Neuronal stem cell (in vitro differentiated cells): ENCODE measurements at regions not wholly inside any gene's neighbourhood (a gene's known extent, or its start where the extent isn't known, plus 50 kb on each side); places are given as distances from the start of the nearest gene placed in this dataset.

ENCODE experiments used
- DNase-seq: peaks from one replicate; pipeline ENCODE4 v3.0.0-alpha.2; 2013; ENCODE audit warnings: low spot score
- H2AFZ ChIP-seq: one replicate; pipeline ENCODE4 v1.6.1; 2013; ENCODE audit warnings: mild to moderate bottlenecking, low read length, inconsistent platforms
- H2AK5ac ChIP-seq: 2 replicates; pipeline ENCODE4 v1.6.1; 2013; ENCODE audit warnings: low read depth, mild to moderate bottlenecking, inconsistent platforms, low read length, moderate library complexity, mixed read lengths
- H2BK120ac ChIP-seq: 2 replicates; pipeline ENCODE4 v1.6.1; 2013; ENCODE audit warnings: low read depth, mild to moderate bottlenecking, inconsistent platforms, low read length, moderate library complexity, mixed read lengths
- H2BK12ac ChIP-seq: one replicate; pipeline ENCODE4 v1.6.1; 2013; ENCODE audit warnings: low read length, inconsistent platforms
- H2BK15ac ChIP-seq: 2 replicates; pipeline ENCODE4 v1.6.1; 2013; ENCODE audit warnings: mild to moderate bottlenecking, low read length, inconsistent platforms, mixed read lengths
- H2BK5ac ChIP-seq: one replicate; pipeline ENCODE4 v1.6.1; 2013; ENCODE audit warnings: inconsistent platforms, mild to moderate bottlenecking, low read length, moderate library complexity
- H3K14ac ChIP-seq: one replicate; pipeline ENCODE4 v1.6.1; 2013; ENCODE audit warnings: low read length, inconsistent platforms
- H3K18ac ChIP-seq: 2 replicates; pipeline ENCODE4 v1.6.1; 2013; ENCODE audit warnings: low read length, inconsistent platforms
- H3K23ac ChIP-seq: 2 replicates; pipeline ENCODE4 v1.6.1; 2013; ENCODE audit warnings: low read depth, mild to moderate bottlenecking, mixed read lengths, low read length, inconsistent platforms; ENCODE audit not compliant: poor library complexity
- H3K27ac ChIP-seq: replicated peaks from 3 replicates; pipeline ENCODE4 v1.5.1; 2013; ENCODE audit warnings: low read length, inconsistent platforms
- H3K27me3 ChIP-seq, 3 experiments: 2 replicates each; pipeline ENCODE4 v1.6.1; 2013; ENCODE audit warnings: low read length in 3 of 3, mild to moderate bottlenecking in 2 of 3, inconsistent platforms in 1 of 3, low read depth in 1 of 3, mixed read lengths in 1 of 3, moderate library complexity in 1 of 3; ENCODE audit not compliant: control insufficient read depth in 3 of 3, insufficient read depth in 3 of 3
- H3K36me3 ChIP-seq, 2 donors: replicated peaks in 1 of 2; 2 replicates each; pipeline ENCODE4 v1.6.1; 2013; ENCODE audit warnings: low read length in 2 of 2; ENCODE audit not compliant: control insufficient read depth in 2 of 2, insufficient read depth in 2 of 2
- H3K4ac ChIP-seq: 2 replicates; pipeline ENCODE4 v1.6.1; 2013; ENCODE audit warnings: inconsistent platforms, mild to moderate bottlenecking, low read length, moderate library complexity
- H3K4me1 ChIP-seq, 2 donors: 1 replicate in 1 of 2; 2 replicates in 1 of 2; pipeline ENCODE4 v1.6.1; 2013; ENCODE audit warnings: low read length in 2 of 2, low read depth in 1 of 2; ENCODE audit not compliant: control insufficient read depth in 2 of 2, insufficient read depth in 1 of 2
- H3K4me2 ChIP-seq: one replicate; pipeline ENCODE4 v1.6.1; 2013; ENCODE audit warnings: mild to moderate bottlenecking, low read length, inconsistent platforms; ENCODE audit not compliant: insufficient read depth, poor library complexity, severe bottlenecking
- H3K4me3 ChIP-seq, 2 donors: 2 replicates each; pipeline ENCODE4 v1.5.1; 2013; ENCODE audit warnings: low read length in 2 of 2, mild to moderate bottlenecking in 2 of 2, inconsistent platforms in 1 of 2, moderate library complexity in 1 of 2
- H3K79me1 ChIP-seq: one replicate; pipeline ENCODE4 v1.6.1; 2013; ENCODE audit warnings: low read depth, mild to moderate bottlenecking, inconsistent platforms, low read length, moderate library complexity
- H3K9ac ChIP-seq: one replicate; pipeline ENCODE4 v1.6.1; 2013; ENCODE audit warnings: mild to moderate bottlenecking, low read depth, low read length, inconsistent platforms; ENCODE audit not compliant: poor library complexity
- H3K9me3 ChIP-seq, 2 donors: replicated peaks in 1 of 2; 2 replicates each; pipeline versions ENCODE3 to v1.6.1; 2013; ENCODE audit warnings: low read length in 2 of 2, mild to moderate bottlenecking in 2 of 2, inconsistent platforms in 1 of 2, low read depth in 1 of 2, mixed read lengths in 1 of 2, moderate library complexity in 1 of 2; ENCODE audit not compliant: control insufficient read depth in 2 of 2, insufficient read depth in 1 of 2
- H4K8ac ChIP-seq: one replicate; pipeline ENCODE4 v1.6.1; 2013; ENCODE audit warnings: low read depth, mild to moderate bottlenecking, inconsistent platforms, low read length, moderate library complexity
- H4K91ac ChIP-seq: one replicate; pipeline ENCODE4 v1.6.1; 2013; ENCODE audit warnings: low read length, low read depth, mild to moderate bottlenecking, inconsistent platforms; ENCODE audit not compliant: poor library complexity
- WGBS, 2 donors: extraction: QIAGEN DNeasy Blood & Tissue Kit; methylation state at CpG; one replicate each; pipeline ENCODE4 v1.1.7; 2013; ENCODE audit warnings: missing lambda C conversion rate in 2 of 2, mixed read lengths in 1 of 2; ENCODE audit not compliant: insufficient read length in 2 of 2, insufficient replicate concordance in 1 of 2; ENCODE audit errors: extremely low coverage in 2 of 2; 5-methylcytosine and 5-hydroxymethylcytosine counted together

DNA sequence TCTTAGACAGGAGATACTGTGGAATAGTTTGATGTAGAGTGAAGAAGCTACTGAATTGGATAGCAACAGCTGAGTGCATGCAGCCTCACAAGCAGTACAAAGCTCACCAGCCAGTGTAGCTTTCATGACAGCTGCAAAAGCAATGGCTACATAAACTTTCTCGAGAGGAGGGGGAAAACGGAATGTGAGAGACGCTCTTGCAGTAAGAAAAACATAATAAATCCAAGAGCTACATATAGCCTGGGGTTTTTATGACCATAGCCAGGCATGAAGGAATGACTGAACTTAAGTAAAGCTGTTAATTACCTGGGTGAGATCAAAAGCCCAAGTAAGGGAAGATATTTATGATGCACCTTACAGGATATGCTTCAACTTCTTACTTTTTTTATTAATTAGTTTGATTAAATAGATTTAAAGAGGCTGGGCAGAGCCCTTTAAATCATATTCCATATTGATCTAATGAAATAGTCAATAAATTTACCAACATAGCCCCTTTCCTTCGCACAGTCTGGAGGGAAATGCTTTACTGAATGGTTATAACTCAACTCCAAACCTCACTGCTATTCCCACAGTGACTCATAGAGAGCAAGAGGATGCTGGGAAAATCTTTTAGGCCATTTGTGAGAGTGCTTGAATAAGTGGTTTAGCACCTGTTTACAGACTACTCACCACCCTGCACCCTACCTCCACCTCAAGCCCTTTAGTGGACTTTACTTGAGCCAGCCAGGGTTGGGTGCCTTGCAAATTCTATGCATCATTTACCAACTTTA is 407.2 kb upstream of the CLINT1 start:
- H2BK12ac ChIP-seq = no peak overlapping the region
- H2AFZ ChIP-seq = no peak overlapping the region
- H4K91ac ChIP-seq = no peak overlapping the region
- no peak overlapping the region for H3K18ac ChIP-seq
- no peak overlapping the region for H2AK5ac ChIP-seq
- no peaks in the 10 kb centered on the region for H3K27me3 ChIP-seq
- peaks cover 0 to 2% of the 10 kb centered on the region in 2 donors for H3K4me1 ChIP-seq
- H3K14ac ChIP-seq = no peak overlapping the region
- H3K4me3 ChIP-seq = no peak overlapping the region
- no peak overlapping the region for H2BK15ac ChIP-seq
- no peak overlapping the region for H3K4me2 ChIP-seq
- H2BK120ac ChIP-seq = no peak overlapping the region
- H3K9ac ChIP-seq = no peak overlapping the region
- H2BK5ac ChIP-seq = no peak overlapping the region
- H3K36me3 ChIP-seq = no peaks in the 10 kb centered on the region
- WGBS, 2 donors = no CpG with 5 or more reads among the region's 4 CpGs
- H3K9me3 ChIP-seq = no peaks in the 10 kb centered on the region
- H3K79me1 ChIP-seq = no peaks in the 10 kb centered on the region
- DNase-seq = no peak
- H3K4ac ChIP-seq = no peak overlapping the region
- no peak overlapping the region for H3K27ac ChIP-seq
- no peak overlapping the region for H3K23ac ChIP-seq
- H4K8ac ChIP-seq = no peak overlapping the region

DNA sequence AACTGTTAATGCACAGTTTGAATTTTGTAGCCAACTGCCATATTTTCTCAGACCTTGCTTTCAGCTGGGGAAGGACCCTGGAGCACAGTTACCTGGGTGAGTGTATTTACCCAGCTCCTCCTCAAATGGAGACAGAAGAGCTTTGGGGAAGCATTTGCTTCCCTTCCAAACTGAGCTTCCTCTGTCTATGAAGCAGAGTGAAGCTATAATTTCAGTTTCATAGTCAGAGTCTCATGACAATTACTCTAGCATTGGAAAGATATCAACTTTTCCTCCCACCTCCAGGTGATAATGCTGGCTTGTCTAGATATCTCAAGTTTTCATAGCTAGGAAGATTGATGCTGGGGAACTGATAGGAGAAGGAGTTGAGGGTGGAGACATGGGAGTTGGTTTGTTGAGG is 406.4 kb upstream of the CLINT1 start:
- Histone ChIP-seq H2BK15ac (no peak overlapping the region), H3K18ac (no peak overlapping the region), H3K27ac (no peak overlapping the region), H3K9me3 (no peaks in the 10 kb centered on the region), H2BK12ac (no peak overlapping the region), H3K9ac (no peak overlapping the region), H3K14ac (no peak overlapping the region), H3K79me1 (no peaks in the 10 kb centered on the region), H4K91ac (no peak overlapping the region), H2BK5ac (no peak overlapping the region), H4K8ac (no peak overlapping the region), H2AK5ac (no peak overlapping the region), H3K4me2 (no peak overlapping the region), H3K4me1 (no peaks in the 10 kb centered on the region), H3K36me3 (no peaks in the 10 kb centered on the region), H2BK120ac (no peak overlapping the region), H3K4ac (no peak overlapping the region), H2AFZ (no peak overlapping the region), H3K23ac (no peak overlapping the region), H3K4me3 (no peak overlapping the region), H3K27me3 (no peaks in the 10 kb centered on the region)
- no peak for DNase-seq

- Histone ChIP-seq H4K8ac (no peak overlapping the region), H3K18ac (no peak overlapping the region), H3K9ac (no peak overlapping the region), H3K4ac (no peak overlapping the region), H3K4me2 (no peak overlapping the region), H2BK5ac (no peak overlapping the region), H3K23ac (no peak overlapping the region), H3K36me3 (no peaks in the 10 kb centered on the region), H2BK15ac (no peak overlapping the region), H3K4me3 (no peak overlapping the region), H3K4me1 (no peaks in the 10 kb centered on the region), H3K27ac (no peak overlapping the region), H3K79me1 (no peaks in the 10 kb centered on the region), H3K27me3 (no peaks in the 10 kb centered on the region), H2BK12ac (no peak overlapping the region), H2BK120ac (no peak overlapping the region), H3K9me3 (no peaks in the 10 kb centered on the region), H3K14ac (no peak overlapping the region), H2AFZ (no peak overlapping the region), H2AK5ac (no peak overlapping the region), H4K91ac (no peak overlapping the region)
- no CpG with 5 or more reads among the region's 2 CpGs for WGBS, 2 donors
- no peak for DNase-seq
Measured at GRCh38 chr5:158264264-158264663, 405.3 kb upstream of the CLINT1 start.

DNA sequence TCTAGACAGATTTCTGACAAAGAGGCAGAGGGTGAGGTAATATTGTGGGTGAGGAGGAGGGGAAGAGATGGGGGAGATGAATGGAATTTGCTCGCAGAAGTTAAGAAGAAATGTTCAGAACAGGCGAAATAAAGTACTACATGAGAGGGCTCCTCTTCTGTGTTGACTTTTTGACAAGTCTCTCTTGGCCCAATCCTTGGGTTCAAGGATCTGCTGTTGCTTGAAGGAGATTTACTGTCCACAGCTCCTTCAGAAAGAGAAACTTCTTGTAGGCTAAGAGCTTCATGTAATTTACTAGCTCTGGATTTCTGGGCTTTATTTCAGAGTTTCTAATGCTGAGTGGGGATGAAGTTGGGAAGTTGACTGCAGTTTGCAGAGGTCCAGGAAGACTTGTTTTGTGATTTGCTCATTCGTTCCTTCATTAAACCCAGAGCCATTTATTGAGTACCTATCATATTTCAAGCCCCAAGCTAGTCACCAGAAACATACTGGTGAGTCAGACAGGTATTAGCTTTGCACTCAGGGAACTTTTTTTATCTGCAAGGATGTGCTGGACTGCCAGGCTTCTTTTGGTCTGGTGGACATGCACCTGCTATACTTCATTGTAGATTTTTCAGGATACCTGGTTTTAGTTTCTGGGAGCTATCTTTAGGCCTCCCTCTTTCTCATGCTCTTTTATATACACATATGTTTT is 402.9 kb upstream of the CLINT1 start:
- Histone ChIP-seq H4K91ac (no peak overlapping the region), H3K18ac (no peak overlapping the region), H2BK120ac (no peak overlapping the region), H2BK15ac (no peak overlapping the region), H4K8ac (no peak overlapping the region), H3K4me2 (no peak overlapping the region), H3K14ac (no peak overlapping the region), H2BK12ac (no peak overlapping the region), H3K36me3 (no peaks in the 10 kb centered on the region), H2BK5ac (no peak overlapping the region), H3K9me3 (no peaks in the 10 kb centered on the region), H3K4me3 (no peak overlapping the region), H2AK5ac (no peak overlapping the region), H3K23ac (no peak overlapping the region), H3K27me3 (no peaks in the 10 kb centered on the region), H3K27ac (no peak overlapping the region), H3K4ac (no peak overlapping the region), H3K4me1 (no peaks in the 10 kb centered on the region), H3K9ac (no peak overlapping the region), H3K79me1 (no peaks in the 10 kb centered on the region), H2AFZ (no peak overlapping the region)
- no peak for DNase-seq
- WGBS, 2 donors = 100% methylated on average over 1 of the region's 3 CpGs; no CpG with 5 or more reads in 1 of the 2 donors
